Gastroesophageal sphincter (tissue), 4 donors: ENCODE measurements at regions not wholly inside any gene's neighbourhood (a gene's known extent, or its start where the extent isn't known, plus 50 kb on each side); places are given as distances from the start of the nearest gene placed in this dataset.

Experiments
- ATAC-seq: fragments of 150-250 bp; one replicate; pipeline ENCODE4 v1.9.1; 2016; ENCODE audit warnings: mild to moderate bottlenecking, moderate library complexity
- H3K27ac ChIP-seq, 4 donors: fragments of 200-600 bp; sonication (generic) in 3 of 4; 1 replicate in 3 of 4; 2 replicates in 1 of 4; pipeline ENCODE4 v1.5.1; 2016 to 2019
- H3K27me3 ChIP-seq: fragments of 200-600 bp; sonication (generic); one replicate; pipeline ENCODE4 v1.5.1; 2019
- H3K36me3 ChIP-seq, 2 donors: fragments of 200-600 bp; sonication (generic); one replicate each; pipeline ENCODE4 v1.5.1; 2019; ENCODE audit warnings: control low read depth in 1 of 2
- H3K4me1 ChIP-seq, 3 donors: fragments of 200-600 bp; sonication (generic); 1 replicate in 2 of 3; 2 replicates in 1 of 3; pipeline ENCODE4 v1.5.1; 2016 to 2019; ENCODE audit warnings: control low read depth in 2 of 3
- H3K4me3 ChIP-seq, 2 donors: fragments of 200-600 bp; sonication (generic); one replicate each; pipeline ENCODE4 v1.5.1; 2019; ENCODE audit warnings: mild to moderate bottlenecking in 1 of 2, moderate library complexity in 1 of 2
- H3K9me3 ChIP-seq, 3 donors: fragments of 200-600 bp; sonication (generic); one replicate each; pipeline ENCODE4 v1.5.1; 2017 to 2019; ENCODE audit warnings: control low read depth in 2 of 3
- CTCF ChIP-seq, 4 experiments: fragments of 200-600 bp in 2 of 4; fragments of 450-650 bp in 2 of 4; sonication (generic) in 1 of 4; IDR thresholded peaks; one replicate each; pipeline ENCODE4 v1.5.1; 2017 to 2019; ENCODE audit warnings: antibody characterized with exemption in 4 of 4, mild to moderate bottlenecking in 2 of 4, moderate library complexity in 2 of 4
- EP300 ChIP-seq: sonication (generic); formaldehyde crosslinking; IDR thresholded peaks from one replicate; pipeline ENCODE4 v1.6.1; 2017; ENCODE audit warnings: antibody characterized with exemption, mild to moderate bottlenecking
- POLR2A ChIP-seq, 2 donors: fragments of 450-650 bp; IDR thresholded peaks; one replicate each; pipeline ENCODE4 v1.6.1; 2017; ENCODE audit warnings: antibody characterized with exemption in 2 of 2, mild to moderate bottlenecking in 2 of 2, moderate library complexity in 1 of 2
- POLR2AphosphoS5 ChIP-seq: sonication (generic); formaldehyde crosslinking; IDR thresholded peaks from one replicate; pipeline ENCODE4 v1.6.1; 2017; ENCODE audit warnings: antibody characterized with exemption
- WGBS, 2 donors: methylation state at CpG; one replicate each; pipeline ENCODE4 v1.1.5; 2018; ENCODE audit warnings: low coverage in 1 of 2; 5-methylcytosine and 5-hydroxymethylcytosine counted together

GRCh38 chr10:6979371-6979770 lies 399.3 kb upstream of the PRKCQ start:
- TF ChIP-seq EP300 (no peak), POLR2A (IDR thresholded peaks at IDR 0.05) (no peak), CTCF (IDR thresholded peaks at IDR 0.05) (no peak), POLR2AphosphoS5 (no peak)
- WGBS, 2 donors: 89% methylated on average over 7 of the region's 7 CpGs; no CpG with 5 or more reads in 1 of the 2 donors
- H3K9me3 ChIP-seq: no peaks in the 10 kb centered on the region

GRCh38 chr10:6978187-6978627 lies 398.1 kb upstream of the PRKCQ start:
- Histone ChIP-seq H3K9me3 (no peaks in the 10 kb centered on the region), H3K27me3 (no peaks in the 10 kb centered on the region), H3K36me3 (no peaks in the 10 kb centered on the region), H3K4me3 (no peak overlapping the region), H3K4me1 (peaks cover 0 to 7% (median 0%) of the 10 kb centered on the region in 3 donors), H3K27ac (no peak overlapping the region)
- no peak for TF ChIP-seq POLR2A (IDR thresholded peaks at IDR 0.05)
- ATAC-seq: no peak
- whole genome bisulfite sequencing, 2 donors: 56 to 86% methylated on average over 4 of the region's 5 CpGs

More at GRCh38 chr10:6979371-6979770, 399.3 kb upstream of the PRKCQ start:
- no peaks in the 10 kb centered on the region for H3K27me3 ChIP-seq
- H3K4me3 ChIP-seq: no peak overlapping the region
- no peaks in the 10 kb centered on the region for H3K36me3 ChIP-seq
- no peak for ATAC-seq
- H3K4me1 ChIP-seq: peaks cover 0 to 7% (median 0%) of the 10 kb centered on the region in 3 donors
- no peak overlapping the region for H3K27ac ChIP-seq

DNA sequence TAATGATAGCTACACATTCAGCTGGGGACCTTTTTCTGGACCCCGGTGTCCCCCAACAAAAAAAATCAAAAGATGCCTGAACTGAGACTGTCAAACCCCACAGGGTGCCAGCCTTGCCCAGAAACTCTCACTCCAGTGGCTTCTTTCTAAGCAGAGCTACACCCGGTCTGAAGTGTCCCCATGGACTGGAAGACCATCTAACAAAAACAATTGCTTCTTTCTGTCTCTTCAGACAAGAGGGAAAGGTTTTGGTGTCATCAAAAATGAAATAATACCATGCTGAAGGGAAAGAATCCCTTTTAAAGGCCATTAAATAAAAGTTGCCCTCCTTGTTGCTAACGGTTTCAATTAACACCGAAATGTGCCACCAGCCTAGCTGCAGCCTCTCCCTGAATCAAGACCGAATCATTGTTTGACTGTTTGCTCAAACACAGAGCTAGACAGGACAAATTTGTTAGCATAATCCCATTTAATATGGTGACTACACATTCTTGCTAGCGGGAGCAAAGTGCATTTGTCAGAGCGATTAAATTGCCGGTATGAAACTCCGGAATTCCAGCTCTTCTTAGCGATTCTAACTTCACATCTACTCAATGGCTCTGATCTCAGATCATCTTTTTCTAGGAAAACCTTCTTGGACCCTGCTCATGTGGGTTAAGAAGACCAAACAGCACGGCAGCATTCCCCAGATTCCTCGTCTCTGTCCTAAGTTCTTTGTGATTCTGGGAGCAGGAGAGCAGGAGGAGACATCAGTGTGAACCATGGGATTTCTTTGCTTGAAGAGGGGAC lies 397.5 kb upstream of the PRKCQ start:
- no peak for ATAC-seq
- no peak overlapping the region for H3K27ac ChIP-seq
- no peaks in the 10 kb centered on the region for H3K27me3 ChIP-seq
- no peak for TF ChIP-seq POLR2AphosphoS5
- TF ChIP-seq POLR2A (IDR thresholded peaks at IDR 0.05): no peak
- no peak for TF ChIP-seq CTCF (IDR thresholded peaks at IDR 0.05)
- no peak for TF ChIP-seq EP300
- H3K9me3 ChIP-seq: no peaks in the 10 kb centered on the region
- no peak overlapping the region for H3K4me3 ChIP-seq
- H3K4me1 ChIP-seq: peaks cover 0 to 7% (median 0%) of the 10 kb centered on the region in 3 donors
- 89 to 90% methylated on average over 10 to 12 of the region's 12 CpGs for WGBS, 2 donors
- H3K36me3 ChIP-seq: no peaks in the 10 kb centered on the region

DNA sequence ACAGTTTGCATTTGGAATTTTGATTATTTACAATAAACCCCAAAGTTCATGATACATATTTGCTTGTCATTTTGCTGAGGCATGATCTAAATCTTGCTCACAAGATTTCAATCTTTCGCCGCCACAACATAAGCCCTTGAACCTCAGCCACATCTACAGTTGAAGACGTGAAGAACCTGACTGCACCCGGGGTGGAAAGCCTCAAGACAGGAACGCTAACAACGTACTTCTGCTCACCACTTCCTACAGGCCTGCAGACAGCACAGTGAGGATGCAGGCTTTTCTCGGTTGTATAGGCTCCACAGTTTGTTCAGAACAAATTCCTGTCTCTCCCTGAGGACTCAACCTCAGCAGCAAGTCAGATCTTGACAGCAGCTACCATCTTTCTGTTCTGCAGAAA lies 393.8 kb upstream of the PRKCQ start:
- H3K36me3 ChIP-seq: no peaks in the 10 kb centered on the region
- TF ChIP-seq POLR2AphosphoS5: no peak
- no peak for TF ChIP-seq POLR2A (IDR thresholded peaks at IDR 0.05)
- no peak for TF ChIP-seq CTCF (IDR thresholded peaks at IDR 0.05)
- TF ChIP-seq EP300: no peak
- no peaks in the 10 kb centered on the region for H3K27me3 ChIP-seq
- no peak overlapping the region for H3K4me3 ChIP-seq
- H3K9me3 ChIP-seq: no peaks in the 10 kb centered on the region
- ATAC-seq: no peak
- no peaks in the 10 kb centered on the region for H3K4me1 ChIP-seq
- WGBS, 2 donors: 75 to 80% methylated on average over 2 to 7 of the region's 7 CpGs
- no peak overlapping the region for H3K27ac ChIP-seq

- TF ChIP-seq POLR2AphosphoS5: no peak
- no peak for ATAC-seq
- no peaks in the 10 kb centered on the region for H3K4me1 ChIP-seq
- no peaks in the 10 kb centered on the region for H3K27me3 ChIP-seq
- H3K36me3 ChIP-seq: no peaks in the 10 kb centered on the region
- H3K9me3 ChIP-seq: no peaks in the 10 kb centered on the region
- no peak overlapping the region for H3K27ac ChIP-seq
- 46 to 75% methylated on average over 2 to 6 of the region's 6 CpGs for WGBS, 2 donors
- H3K4me3 ChIP-seq: no peak overlapping the region
Observed at GRCh38 chr10:6972226-6972625, 392.1 kb upstream of the PRKCQ start.

- Histone ChIP-seq H3K4me1 (no peaks in the 10 kb centered on the region), H3K36me3 (no peaks in the 10 kb centered on the region), H3K9me3 (no peaks in the 10 kb centered on the region), H3K27ac (no peak overlapping the region), H3K27me3 (no peaks in the 10 kb centered on the region), H3K4me3 (no peak overlapping the region)
- TF ChIP-seq POLR2AphosphoS5 (no peak), EP300 (no peak), POLR2A (IDR thresholded peaks at IDR 0.05) (no peak), CTCF (IDR thresholded peaks at IDR 0.05) (no peak)
- 77 to 100% methylated on average over 1 to 3 of the region's 4 CpGs for WGBS, 2 donors
- ATAC-seq: no peak
Observed at GRCh38 chr10:6969659-6970058, 389.6 kb upstream of the PRKCQ start.
